Hepatocyte (in vitro differentiated cells): ENCODE measurements at regions not wholly inside any gene's neighbourhood (a gene's known extent, or its start where the extent isn't known, plus 50 kb on each side); places are given as distances from the start of the nearest gene placed in this dataset.
"Not testable (repeated sequence)": the region's sequence is repeated elsewhere in the genome, so short reads cannot be mapped to it uniquely, and the experiment has no call there.

Experiments
- DNase-seq: peaks from one replicate; pipeline ENCODE4 v3.0.0-alpha.2; 2016; ENCODE audit warnings: low spot score
- H2AFZ ChIP-seq: fragments of 200-600 bp; sonication (generic); 2 replicates; pipeline ENCODE4 v1.6.0; 2016; ENCODE audit warnings: antibody characterized with exemption, mild to moderate bottlenecking
- H3K27ac ChIP-seq: fragments of 200-600 bp; sonication (generic); 2 replicates; pipeline ENCODE4 v1.5.1; 2016; ENCODE audit warnings: mild to moderate bottlenecking
- H3K27me3 ChIP-seq: fragments of 200-600 bp; sonication (generic); 2 replicates; pipeline ENCODE4 v1.6.1; 2016
- H3K36me3 ChIP-seq: fragments of 200-600 bp; sonication (generic); replicated peaks from 2 replicates; pipeline ENCODE4 v1.5.1; 2016; ENCODE audit warnings: low read depth; ENCODE audit not compliant: insufficient read depth
- H3K4me1 ChIP-seq: fragments of 200-600 bp; sonication (generic); 2 replicates; pipeline ENCODE4 v1.5.1; 2016; ENCODE audit warnings: mild to moderate bottlenecking, moderate library complexity; ENCODE audit not compliant: insufficient read depth
- H3K4me2 ChIP-seq: fragments of 200-600 bp; sonication (generic); 2 replicates; pipeline ENCODE4 v1.6.0; 2016
- H3K4me3 ChIP-seq: fragments of 200-600 bp; sonication (generic); 2 replicates; pipeline ENCODE4 v1.5.1; 2016; ENCODE audit warnings: mild to moderate bottlenecking
- H3K79me2 ChIP-seq: fragments of 200-600 bp; sonication (generic); 2 replicates; pipeline ENCODE4 v1.6.0; 2017; ENCODE audit warnings: mild to moderate bottlenecking
- H3K9me2 ChIP-seq: fragments of 200-600 bp; sonication (generic); replicated peaks from 2 replicates; pipeline ENCODE4 v1.6.0; 2017; ENCODE audit warnings: mild to moderate bottlenecking; ENCODE audit not compliant: insufficient read depth
- H3K9me3 ChIP-seq: fragments of 200-600 bp; sonication (generic); 2 replicates; pipeline ENCODE4 v1.5.1; 2016; ENCODE audit warnings: low read depth, mild to moderate bottlenecking
- H4K20me1 ChIP-seq: fragments of 200-600 bp; sonication (generic); 2 replicates; pipeline ENCODE4 v1.6.0; 2016; ENCODE audit warnings: mild to moderate bottlenecking; ENCODE audit not compliant: insufficient read depth, poor library complexity, severe bottlenecking
- CTCF ChIP-seq: fragments of 200-600 bp; sonication (generic); IDR thresholded peaks from 2 replicates; pipeline ENCODE4 v1.5.1; 2016; ENCODE audit warnings: antibody characterized with exemption, mild to moderate bottlenecking; ENCODE audit not compliant: poor library complexity
- EZH2 ChIP-seq: fragments of 200-600 bp; sonication (generic); IDR thresholded peaks from 2 replicates; pipeline ENCODE4 v1.6.1; 2016; ENCODE audit warnings: antibody characterized with exemption, mild to moderate bottlenecking, borderline replicate concordance
- EZH2phosphoT487 ChIP-seq: fragments of 200-600 bp; sonication (generic); IDR thresholded peaks from one replicate; pipeline ENCODE4 v1.6.1; 2018; ENCODE audit warnings: antibody characterized with exemption, mild to moderate bottlenecking, low read depth, moderate library complexity; ENCODE audit not compliant: unreplicated experiment, severe bottlenecking
- WGBS: methylation state at CpG from one replicate; pipeline ENCODE4 v1.1.6; 2016; ENCODE audit warnings: low lambda C conversion rate; ENCODE audit errors: missing lambda C conversion rate; 5-methylcytosine and 5-hydroxymethylcytosine counted together

- no peaks in the 10 kb centered on the region for H3K27me3 ChIP-seq
- no peaks in the 10 kb centered on the region for H3K79me2 ChIP-seq
- H3K9me2 ChIP-seq = no peaks in the 10 kb centered on the region
- H3K9me3 ChIP-seq = peaks cover 3% of the 10 kb centered on the region
- no peak overlapping the region for H3K4me3 ChIP-seq
- H3K4me1 ChIP-seq = no peaks in the 10 kb centered on the region
- WGBS = 27% methylated on average over 2 of the region's 2 CpGs
- no peaks in the 10 kb centered on the region for H4K20me1 ChIP-seq
- no peak for DNase-seq
- no peak overlapping the region for H2AFZ ChIP-seq
- H3K36me3 ChIP-seq = no peaks in the 10 kb centered on the region
- H3K4me2 ChIP-seq = no peak overlapping the region
- no peak overlapping the region for H3K27ac ChIP-seq
- no peak for TF ChIP-seq CTCF
Measured at GRCh38 chrX:45619290-45619689, 418.6 kb upstream of the DIPK2B start.

GRCh38 chrX:45615591-45615990 is 414.9 kb upstream of the DIPK2B start:
- not testable (repeated sequence) for DNase-seq, H2AFZ ChIP-seq, H3K4me2 ChIP-seq, H3K4me1 ChIP-seq, H3K9me2 ChIP-seq, H3K27ac ChIP-seq, H3K9me3 ChIP-seq, H3K27me3 ChIP-seq, H3K79me2 ChIP-seq, H3K36me3 ChIP-seq, H4K20me1 ChIP-seq, H3K4me3 ChIP-seq
- WGBS = 69% methylated on average over 8 of the region's 8 CpGs

GRCh38 chrX:45614853-45615252 is 414.2 kb upstream of the DIPK2B start:
- H3K4me1 ChIP-seq = no peaks in the 10 kb centered on the region
- H2AFZ ChIP-seq = no peak overlapping the region
- no peaks in the 10 kb centered on the region for H3K79me2 ChIP-seq
- no peak for DNase-seq
- 69% methylated on average over 2 of the region's 2 CpGs for WGBS
- TF ChIP-seq CTCF = no peak
- no peak for TF ChIP-seq EZH2phosphoT487
- TF ChIP-seq EZH2 = no peak
- no peak overlapping the region for H3K27ac ChIP-seq
- H3K4me2 ChIP-seq = no peak overlapping the region
- no peak overlapping the region for H3K4me3 ChIP-seq
- H3K9me3 ChIP-seq = peaks cover 3% of the 10 kb centered on the region
- H3K9me2 ChIP-seq = no peaks in the 10 kb centered on the region
- H4K20me1 ChIP-seq = no peaks in the 10 kb centered on the region
- H3K27me3 ChIP-seq = no peaks in the 10 kb centered on the region
- no peaks in the 10 kb centered on the region for H3K36me3 ChIP-seq

DNA sequence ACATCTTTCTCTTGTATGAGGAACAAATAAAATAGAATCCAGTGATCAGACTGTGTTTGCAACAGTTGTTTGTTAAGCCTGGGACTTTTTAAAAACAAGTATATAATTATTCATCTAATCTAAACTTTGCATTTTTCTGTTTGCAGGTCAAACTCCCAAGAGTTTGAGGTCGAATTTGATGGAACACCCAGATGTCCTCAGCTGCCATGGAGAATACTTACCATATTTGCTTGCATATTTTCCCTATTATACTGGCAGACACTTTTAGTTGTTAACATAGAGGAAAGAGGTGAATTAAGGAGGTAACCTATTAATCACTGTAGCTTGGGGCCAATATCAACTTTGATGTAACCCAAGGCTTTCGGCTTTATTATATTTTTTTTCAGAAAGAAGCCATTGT is 401.5 kb upstream of the DIPK2B start:
- Histone ChIP-seq H3K36me3 (no peaks in the 10 kb centered on the region), H3K9me2 (no peaks in the 10 kb centered on the region), H3K4me1 (no peaks in the 10 kb centered on the region), H3K4me2 (no peak overlapping the region), H3K4me3 (no peak overlapping the region), H2AFZ (no peak overlapping the region), H3K79me2 (no peaks in the 10 kb centered on the region), H3K27me3 (no peaks in the 10 kb centered on the region), H3K9me3 (no peaks in the 10 kb centered on the region), H4K20me1 (no peaks in the 10 kb centered on the region), H3K27ac (no peak overlapping the region)
- WGBS = 69% methylated on average over 2 of the region's 2 CpGs
- no peak for DNase-seq
- TF ChIP-seq CTCF (no peak), EZH2 (no peak), EZH2phosphoT487 (no peak)
